Fibroblast of pulmonary artery (primary cell): ENCODE measurements at regions not wholly inside any gene's neighbourhood (a gene's known extent, or its start where the extent isn't known, plus 50 kb on each side); places are given as distances from the start of the nearest gene placed in this dataset.

Source experiments
- DNase-seq: peaks from one replicate; pipeline ENCODE4 v3.0.0-alpha.2; 2010; ENCODE audit warnings: low read depth
- H3K4me3 ChIP-seq: replicated peaks from 2 replicates; pipeline ENCODE4 v1.5.1; 2011; ENCODE audit warnings: low read depth, mild to moderate bottlenecking, control low read depth, low read length, moderate library complexity
- TF ChIP-seq, protein P1 (sequence below): IDR thresholded peaks from 2 replicates; pipeline ENCODE4 v1.5.1; 2011; ENCODE audit warnings: mild to moderate bottlenecking, control low read depth, low read length, inconsistent platforms; ENCODE audit errors: missing control alignments

DNA sequence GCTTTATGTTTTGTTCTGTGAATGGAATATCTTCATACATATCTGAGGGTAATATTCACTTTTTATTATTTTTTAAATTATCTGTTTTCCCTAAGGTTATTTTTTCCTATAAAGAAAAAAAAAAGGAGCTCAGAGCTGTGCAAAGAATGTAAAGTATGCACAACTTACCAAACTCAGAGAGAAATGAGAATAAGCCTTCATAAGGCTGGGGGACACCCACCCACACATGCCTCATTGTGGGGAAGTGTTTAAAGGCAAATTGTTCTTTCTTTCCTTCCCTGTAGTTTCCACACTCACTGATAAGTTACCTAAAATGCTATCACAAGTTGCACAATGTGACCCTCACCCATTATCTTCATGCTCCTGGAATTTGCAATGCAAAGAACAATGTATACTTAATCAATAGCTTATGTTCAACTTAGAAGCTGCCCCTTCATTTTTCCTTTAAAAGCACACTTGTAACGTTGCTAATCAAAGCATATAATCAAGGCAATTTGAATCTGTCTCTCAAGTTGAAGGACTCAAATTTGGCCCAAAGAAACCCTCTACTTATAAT is 108.1 kb downstream of the GNAT3 start:
- DNase-seq = peak; percentile 25
- no peak overlapping the region for H3K4me3 ChIP-seq
- TF ChIP-seq, protein P1, sequence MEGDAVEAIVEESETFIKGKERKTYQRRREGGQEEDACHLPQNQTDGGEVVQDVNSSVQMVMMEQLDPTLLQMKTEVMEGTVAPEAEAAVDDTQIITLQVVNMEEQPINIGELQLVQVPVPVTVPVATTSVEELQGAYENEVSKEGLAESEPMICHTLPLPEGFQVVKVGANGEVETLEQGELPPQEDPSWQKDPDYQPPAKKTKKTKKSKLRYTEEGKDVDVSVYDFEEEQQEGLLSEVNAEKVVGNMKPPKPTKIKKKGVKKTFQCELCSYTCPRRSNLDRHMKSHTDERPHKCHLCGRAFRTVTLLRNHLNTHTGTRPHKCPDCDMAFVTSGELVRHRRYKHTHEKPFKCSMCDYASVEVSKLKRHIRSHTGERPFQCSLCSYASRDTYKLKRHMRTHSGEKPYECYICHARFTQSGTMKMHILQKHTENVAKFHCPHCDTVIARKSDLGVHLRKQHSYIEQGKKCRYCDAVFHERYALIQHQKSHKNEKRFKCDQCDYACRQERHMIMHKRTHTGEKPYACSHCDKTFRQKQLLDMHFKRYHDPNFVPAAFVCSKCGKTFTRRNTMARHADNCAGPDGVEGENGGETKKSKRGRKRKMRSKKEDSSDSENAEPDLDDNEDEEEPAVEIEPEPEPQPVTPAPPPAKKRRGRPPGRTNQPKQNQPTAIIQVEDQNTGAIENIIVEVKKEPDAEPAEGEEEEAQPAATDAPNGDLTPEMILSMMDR = no peak

DNA sequence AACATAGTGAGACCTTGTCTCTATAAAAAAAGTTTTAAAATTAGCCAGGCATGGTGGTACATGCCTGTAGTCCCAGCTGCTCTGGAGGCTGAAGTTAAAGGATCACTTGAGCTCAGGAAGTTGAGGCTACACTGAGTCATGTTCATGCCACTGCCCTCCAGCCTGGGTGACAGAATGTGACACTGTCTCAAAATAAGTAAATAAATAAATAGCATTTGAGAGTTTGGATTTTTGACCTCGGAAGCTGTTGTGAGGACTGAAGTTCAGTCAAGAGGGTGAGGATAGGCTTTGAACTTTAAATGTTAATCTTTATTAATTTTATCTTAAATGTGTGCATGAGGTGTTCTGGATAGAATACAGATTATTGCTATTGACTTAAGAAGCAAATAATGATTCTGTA is 110.2 kb downstream of the GNAT3 start:
- TF ChIP-seq, protein P1 = no peak

DNA sequence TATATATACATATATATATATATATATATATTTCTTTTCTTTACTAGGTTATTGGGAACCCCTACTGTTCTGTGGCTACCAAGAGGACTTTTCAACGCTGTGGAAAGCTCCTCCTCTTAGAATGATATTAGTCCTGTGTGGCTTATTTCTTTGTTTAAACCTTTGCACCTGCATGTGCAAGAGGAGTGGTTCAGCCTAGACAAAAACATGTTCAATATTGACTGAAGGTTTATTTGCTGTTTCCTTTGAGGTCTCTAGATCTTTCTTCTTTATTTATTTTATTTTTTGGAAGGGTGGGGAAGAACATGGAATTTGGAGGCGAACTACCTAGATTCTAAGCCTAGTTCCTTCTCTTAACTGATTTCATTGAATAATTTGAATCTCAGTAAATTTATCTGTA is 118.1 kb downstream of the GNAT3 start:
- TF ChIP-seq, protein P1 = no peak
- DNase-seq = no peak
- no peak overlapping the region for H3K4me3 ChIP-seq

More for the DNA sequence above, 110.2 kb downstream of the GNAT3 start:
- no peak overlapping the region for H3K4me3 ChIP-seq
- no peak for DNase-seq

DNA sequence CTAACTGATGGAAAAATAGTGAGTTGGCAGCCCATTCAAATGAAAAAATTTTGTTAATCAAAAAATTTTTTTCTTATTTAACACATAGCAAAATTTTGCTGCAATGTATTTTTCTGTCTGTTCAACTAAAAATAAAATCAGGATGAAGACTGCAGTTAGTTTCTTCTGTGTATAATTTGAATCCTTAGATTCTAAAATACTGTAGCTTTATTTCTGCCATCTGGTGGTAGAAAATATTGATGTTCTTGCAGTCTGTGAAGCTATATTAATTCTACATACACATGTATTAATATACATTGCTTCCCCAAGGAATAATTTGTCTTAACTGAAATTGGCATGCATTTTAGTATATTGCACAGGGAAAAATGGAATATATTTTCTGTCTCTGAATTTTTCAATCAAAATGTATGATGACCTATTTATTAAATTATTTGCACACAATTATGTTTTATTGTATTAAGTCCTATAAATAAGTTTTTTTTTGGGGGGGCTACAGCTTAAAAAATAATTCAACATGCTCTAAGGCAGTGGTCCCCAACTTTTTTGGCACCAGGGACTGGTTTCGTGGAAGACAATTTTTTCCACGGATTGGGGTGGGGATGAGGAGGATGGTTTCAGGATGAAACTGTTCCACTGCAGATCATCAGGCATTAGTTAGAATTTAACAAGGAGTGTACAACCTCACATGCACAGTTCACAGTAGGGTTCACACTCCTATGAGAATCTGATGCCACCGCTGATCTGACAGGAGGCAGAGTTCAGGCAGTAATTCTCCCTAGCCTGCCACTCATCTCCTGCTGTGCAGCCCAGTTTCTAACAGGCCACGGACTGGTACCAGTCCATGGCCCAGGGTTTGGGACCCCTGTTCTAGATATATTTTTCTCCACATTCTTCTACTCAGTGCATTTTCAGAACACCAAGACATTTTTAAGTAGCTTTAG is 119.4 kb downstream of the GNAT3 start:
- no peak overlapping the region for H3K4me3 ChIP-seq
- peak; percentile 71 for DNase-seq
- TF ChIP-seq, protein P1 = peak; percentile 58

DNA sequence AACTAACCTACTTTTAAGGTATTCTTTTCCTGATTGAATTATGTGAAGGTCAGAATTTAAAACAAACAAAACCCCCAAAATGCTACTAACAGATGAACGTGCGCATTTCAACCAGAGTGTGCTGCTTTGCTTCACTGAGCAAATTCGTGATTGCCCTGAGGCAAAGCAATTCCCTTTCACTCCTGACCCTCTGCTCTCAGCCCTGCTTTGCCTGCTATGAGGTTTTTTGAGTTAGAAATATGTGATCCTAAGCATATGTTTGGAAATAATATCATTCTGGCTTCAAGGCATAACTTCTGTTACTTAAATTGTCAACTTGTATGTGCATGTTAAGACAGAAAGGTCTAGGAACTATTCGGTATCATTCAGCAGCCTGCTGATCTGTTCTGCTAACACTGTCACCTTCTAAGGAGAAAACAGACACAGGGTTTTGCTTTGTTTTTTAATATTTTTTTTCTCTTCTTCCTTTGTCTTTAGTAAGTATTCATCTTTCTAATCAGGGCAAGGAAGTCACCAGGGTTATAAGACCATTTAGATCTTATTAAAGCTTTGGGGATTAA is 124.2 kb downstream of the GNAT3 start:
- no peak for DNase-seq
- no peak overlapping the region for H3K4me3 ChIP-seq
- TF ChIP-seq, protein P1 = no peak

DNA sequence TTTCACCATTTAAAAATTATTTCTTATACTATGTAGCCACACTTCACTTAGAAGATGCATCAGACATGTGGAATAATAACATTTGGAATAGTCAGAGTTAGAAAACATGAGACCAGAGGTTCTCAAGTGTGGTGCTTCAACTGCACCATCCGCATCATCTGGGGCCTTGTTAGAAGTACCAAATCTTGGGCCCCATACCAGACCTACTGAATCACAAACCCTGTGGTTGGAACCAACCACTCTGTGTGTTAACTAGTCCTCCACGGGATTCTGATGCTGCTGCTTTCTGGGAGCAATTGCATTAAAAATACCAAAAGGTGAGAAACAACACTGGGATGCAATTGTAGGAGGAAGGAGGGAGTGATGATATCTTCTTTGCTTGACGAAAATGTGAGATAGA is 125.2 kb downstream of the GNAT3 start:
- peak; percentile 9 for DNase-seq
- TF ChIP-seq, protein P1 = no peak
- no peak overlapping the region for H3K4me3 ChIP-seq
